Neural progenitor cell (in vitro differentiated cells): ENCODE measurements at regions not wholly inside any gene's neighbourhood (a gene's known extent, or its start where the extent isn't known, plus 50 kb on each side); places are given as distances from the start of the nearest gene placed in this dataset.

ENCODE experiments used
- DNase-seq: peaks from one replicate; pipeline ENCODE4 v3.0.0-alpha.2; 2016; ENCODE audit warnings: low spot score
- H2AFZ ChIP-seq: fragments of 200-600 bp; sonication (generic); replicated peaks from 2 replicates; pipeline ENCODE4 v1.6.1; 2016; ENCODE audit warnings: antibody characterized with exemption
- H3F3A ChIP-seq: fragments of 200-600 bp; sonication (generic); 2 replicates; pipeline ENCODE4 v1.6.1; 2016; ENCODE audit warnings: antibody characterized with exemption, low read depth
- H3K27ac ChIP-seq: fragments of 200-600 bp; sonication (generic); 2 replicates; pipeline ENCODE4 v1.5.1; 2016; ENCODE audit warnings: mild to moderate bottlenecking
- H3K27me3 ChIP-seq: fragments of 200-600 bp; sonication (generic); 2 replicates; pipeline ENCODE4 v1.6.1; 2016; ENCODE audit warnings: mild to moderate bottlenecking, moderate library complexity
- H3K36me3 ChIP-seq: fragments of 200-600 bp; sonication (generic); 2 replicates; pipeline ENCODE4 v1.5.1; 2016
- H3K4me1 ChIP-seq: fragments of 200-600 bp; sonication (generic); 2 replicates; pipeline ENCODE4 v1.6.1; 2016; ENCODE audit warnings: mixed run types
- H3K4me2 ChIP-seq: fragments of 200-600 bp; sonication (generic); 2 replicates; pipeline ENCODE4 v1.6.1; 2016
- H3K4me3 ChIP-seq: fragments of 200-600 bp; sonication (generic); 2 replicates; pipeline ENCODE4 v1.5.1; 2016
- H3K79me2 ChIP-seq: fragments of 200-600 bp; sonication (generic); 2 replicates; pipeline ENCODE4 v1.6.1; 2016; ENCODE audit warnings: low read depth
- H3K9ac ChIP-seq: fragments of 200-600 bp; sonication (generic); 2 replicates; pipeline ENCODE4 v1.6.1; 2016
- H3K9me3 ChIP-seq: fragments of 200-600 bp; sonication (generic); 2 replicates; pipeline ENCODE4 v1.5.1; 2016; ENCODE audit warnings: low read depth
- H4K20me1 ChIP-seq: fragments of 200-600 bp; sonication (generic); 2 replicates; pipeline ENCODE4 v1.6.1; 2016; ENCODE audit warnings: low read depth
- H3K27ac Mint-ChIP-seq: 3 replicates; pipeline ENCODE4 v1.8.0; 2021; ENCODE audit warnings: mixed read lengths
- H3K27me3 Mint-ChIP-seq: 2 replicates; pipeline ENCODE4 v1.8.0; 2022; ENCODE audit warnings: low read depth, mild to moderate bottlenecking, inconsistent platforms, moderate library complexity, mixed read lengths; ENCODE audit not compliant: insufficient read depth
- H3K36me3 Mint-ChIP-seq: 3 replicates; pipeline ENCODE4 v1.8.0; 2021; ENCODE audit warnings: mixed read lengths
- H3K4me1 Mint-ChIP-seq: 3 replicates; pipeline ENCODE4 v1.8.0; 2021; ENCODE audit warnings: mixed read lengths
- H3K4me3 Mint-ChIP-seq: 3 replicates; pipeline ENCODE4 v1.8.0; 2021; ENCODE audit warnings: mild to moderate bottlenecking, moderate library complexity, mixed read lengths
- H3K9me3 Mint-ChIP-seq: 3 replicates; pipeline ENCODE4 v1.8.0; 2020; ENCODE audit warnings: mixed read lengths
- EZH2 ChIP-seq: fragments of 200-600 bp; sonication (generic); IDR thresholded peaks from 2 replicates; pipeline ENCODE4 v1.6.1; 2017; ENCODE audit warnings: antibody characterized with exemption, mild to moderate bottlenecking, moderate library complexity
- EZH2phosphoT487 ChIP-seq: fragments of 200-600 bp; sonication (generic); IDR thresholded peaks from 2 replicates; pipeline ENCODE4 v1.6.1; 2017; ENCODE audit warnings: antibody characterized with exemption
- TF ChIP-seq, protein P1 (sequence below): fragments of 200-600 bp; sonication (generic); IDR thresholded peaks from 2 replicates; pipeline ENCODE4 v1.5.1; 2017; ENCODE audit warnings: antibody characterized with exemption, mild to moderate bottlenecking

DNA sequence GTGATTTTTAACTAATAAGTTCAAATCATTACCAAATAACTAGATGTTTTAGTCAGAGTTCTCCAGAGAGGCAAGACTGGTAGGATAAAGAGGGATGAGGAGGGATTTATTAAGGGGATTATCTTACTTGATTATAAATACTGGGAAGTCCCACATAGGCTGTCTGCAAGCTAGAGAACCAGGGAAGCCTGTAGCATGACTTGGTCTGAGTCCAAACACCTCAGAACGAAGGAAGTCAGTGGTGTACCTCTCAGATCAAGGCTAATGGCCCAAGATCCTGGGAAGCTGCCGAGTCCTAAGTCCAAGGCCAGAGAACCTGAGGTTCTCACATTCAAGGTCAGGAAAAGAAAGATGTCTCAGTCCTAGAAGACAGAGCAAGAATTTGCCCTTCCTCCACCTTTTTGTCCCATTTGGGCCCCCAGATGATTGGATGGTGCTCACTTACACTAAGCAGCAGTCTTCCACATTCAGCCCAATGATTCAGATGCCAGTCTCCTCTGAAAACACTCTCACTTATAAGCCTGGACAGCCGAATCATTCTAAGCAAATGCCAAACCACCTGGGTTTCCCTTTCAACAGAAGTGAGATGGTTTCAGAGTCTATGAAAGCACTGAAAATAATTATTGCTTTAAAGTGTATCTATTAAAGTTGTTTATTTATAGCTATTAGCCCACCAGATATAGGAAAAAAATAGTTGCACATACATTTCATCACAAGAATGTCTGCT, 1599.2 kb downstream of the OLFM4 start:
- Histone ChIP-seq H3F3A (no peaks in the 10 kb centered on the region), H3K79me2 (no peaks in the 10 kb centered on the region), H3K4me3 (no peak overlapping the region), H3K27me3 (no peaks in the 10 kb centered on the region), H4K20me1 (no peaks in the 10 kb centered on the region), H3K4me1 (peaks cover 9% of the 10 kb centered on the region), H3K36me3 (no peaks in the 10 kb centered on the region), H3K9ac (no peak overlapping the region), H3K27ac (no peak overlapping the region), H3K4me2 (no peak overlapping the region), H3K9me3 (no peaks in the 10 kb centered on the region), H2AFZ (no peak overlapping the region)
- Mint-ChIP-seq H3K36me3 (no peaks in the 10 kb centered on the region), H3K9me3 (no peaks in the 10 kb centered on the region), H3K27ac (no peak overlapping the region), H3K4me3 (no peak overlapping the region), H3K4me1 (no peaks in the 10 kb centered on the region), H3K27me3 (no peaks in the 10 kb centered on the region)
- TF ChIP-seq EZH2phosphoT487 (no peak), EZH2 (no peak)
- TF ChIP-seq, protein P1, sequence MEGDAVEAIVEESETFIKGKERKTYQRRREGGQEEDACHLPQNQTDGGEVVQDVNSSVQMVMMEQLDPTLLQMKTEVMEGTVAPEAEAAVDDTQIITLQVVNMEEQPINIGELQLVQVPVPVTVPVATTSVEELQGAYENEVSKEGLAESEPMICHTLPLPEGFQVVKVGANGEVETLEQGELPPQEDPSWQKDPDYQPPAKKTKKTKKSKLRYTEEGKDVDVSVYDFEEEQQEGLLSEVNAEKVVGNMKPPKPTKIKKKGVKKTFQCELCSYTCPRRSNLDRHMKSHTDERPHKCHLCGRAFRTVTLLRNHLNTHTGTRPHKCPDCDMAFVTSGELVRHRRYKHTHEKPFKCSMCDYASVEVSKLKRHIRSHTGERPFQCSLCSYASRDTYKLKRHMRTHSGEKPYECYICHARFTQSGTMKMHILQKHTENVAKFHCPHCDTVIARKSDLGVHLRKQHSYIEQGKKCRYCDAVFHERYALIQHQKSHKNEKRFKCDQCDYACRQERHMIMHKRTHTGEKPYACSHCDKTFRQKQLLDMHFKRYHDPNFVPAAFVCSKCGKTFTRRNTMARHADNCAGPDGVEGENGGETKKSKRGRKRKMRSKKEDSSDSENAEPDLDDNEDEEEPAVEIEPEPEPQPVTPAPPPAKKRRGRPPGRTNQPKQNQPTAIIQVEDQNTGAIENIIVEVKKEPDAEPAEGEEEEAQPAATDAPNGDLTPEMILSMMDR: no peak
- no peak for DNase-seq

DNA sequence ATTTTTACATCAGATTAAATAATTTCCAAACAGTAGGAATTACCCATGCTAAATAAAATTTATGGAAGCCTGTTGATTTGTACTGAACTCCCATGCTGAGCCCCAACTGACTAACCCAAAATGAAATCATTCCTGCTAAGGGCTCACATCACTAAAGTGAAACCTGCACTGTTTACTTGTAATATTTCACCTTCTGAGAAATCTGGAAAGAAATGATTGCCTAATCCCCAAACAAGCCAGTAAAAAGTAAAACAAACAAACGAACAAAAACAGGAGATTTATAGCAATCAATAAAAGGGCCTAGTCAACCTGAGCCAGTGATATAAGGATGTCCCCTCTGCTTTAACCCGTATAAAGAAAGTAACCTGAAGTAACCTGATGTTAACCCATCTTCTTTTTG, 1599.8 kb downstream of the OLFM4 start:
- no peak overlapping the region for H3K27ac ChIP-seq
- no peak overlapping the region for H3K27ac Mint-ChIP-seq
- H3K27me3 Mint-ChIP-seq: no peaks in the 10 kb centered on the region
- no peaks in the 10 kb centered on the region for H3K9me3 ChIP-seq
- TF ChIP-seq, protein P1: no peak
- TF ChIP-seq EZH2phosphoT487 (no peak), EZH2 (no peak)
- no peak overlapping the region for H3K4me3 ChIP-seq
- no peak overlapping the region for H3K9ac ChIP-seq
- no peak overlapping the region for H2AFZ ChIP-seq
- no peaks in the 10 kb centered on the region for H4K20me1 ChIP-seq
- H3K4me2 ChIP-seq: no peak overlapping the region
- H3F3A ChIP-seq: no peaks in the 10 kb centered on the region
- no peaks in the 10 kb centered on the region for H3K36me3 ChIP-seq
- peaks cover 10% of the 10 kb centered on the region for H3K4me1 ChIP-seq
- H3K9me3 Mint-ChIP-seq: no peaks in the 10 kb centered on the region
- H3K4me3 Mint-ChIP-seq: no peak overlapping the region
- H3K36me3 Mint-ChIP-seq: no peaks in the 10 kb centered on the region
- DNase-seq: no peak
- H3K79me2 ChIP-seq: no peaks in the 10 kb centered on the region
- peaks cover 3% of the 10 kb centered on the region for H3K4me1 Mint-ChIP-seq
- H3K27me3 ChIP-seq: no peaks in the 10 kb centered on the region

DNA sequence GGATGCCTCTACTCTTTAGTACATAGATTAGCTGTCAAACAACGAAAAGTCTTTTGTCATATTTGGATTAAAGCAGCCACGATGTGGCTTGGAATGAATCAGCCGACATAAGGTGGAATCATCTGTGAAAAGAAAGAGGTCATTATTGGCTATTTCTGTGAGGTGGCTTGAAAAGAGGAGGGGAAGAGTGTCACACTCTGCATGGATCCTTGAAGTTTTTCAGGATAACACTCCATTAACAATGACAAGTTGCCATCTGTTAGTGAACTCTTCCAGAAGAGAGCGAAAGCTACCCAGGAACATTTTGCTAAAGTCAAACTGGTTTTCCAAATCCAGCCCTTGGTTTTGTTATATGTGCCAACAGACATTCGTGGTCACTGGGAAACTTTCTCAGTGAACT, 1604.8 kb downstream of the OLFM4 start:
- Mint-ChIP-seq H3K27me3 (no peaks in the 10 kb centered on the region), H3K27ac (no peak overlapping the region), H3K9me3 (no peaks in the 10 kb centered on the region), H3K4me3 (no peak overlapping the region), H3K4me1 (peaks cover 30% of the 10 kb centered on the region), H3K36me3 (no peaks in the 10 kb centered on the region)
- Histone ChIP-seq H3K36me3 (no peaks in the 10 kb centered on the region), H3K4me3 (no peak overlapping the region), H3K27ac (no peak overlapping the region), H3K27me3 (no peaks in the 10 kb centered on the region), H3F3A (no peaks in the 10 kb centered on the region), H3K9ac (no peak overlapping the region), H2AFZ (no peak overlapping the region), H3K4me1 (peaks cover 25% of the 10 kb centered on the region), H3K4me2 (no peak overlapping the region), H4K20me1 (no peaks in the 10 kb centered on the region), H3K9me3 (no peaks in the 10 kb centered on the region), H3K79me2 (no peaks in the 10 kb centered on the region)
- TF ChIP-seq EZH2phosphoT487: no peak
- no peak for TF ChIP-seq EZH2
- TF ChIP-seq, protein P1: no peak
- DNase-seq: no peak
